Kidney (tissue), 13 donors: ENCODE measurements at regions not wholly inside any gene's neighbourhood (a gene's known extent, or its start where the extent isn't known, plus 50 kb on each side); places are given as distances from the start of the nearest gene placed in this dataset.

Experiments
- DNase-seq, 5 donors: peaks; one replicate each; pipeline ENCODE4 v3.0.0-alpha.2; 2013 to 2020
- FAIRE-seq: peaks from 2 replicates; lab custom pipeline; 2012; peaks lifted over from hg19 to GRCh38; lab: Jason Lieb, UNC
- H3K27ac ChIP-seq, 2 donors: one replicate each; pipeline ENCODE4 v1.7.0; 2013; ENCODE audit warnings: low read depth in 2 of 2, low read length in 2 of 2, inconsistent platforms in 1 of 2
- H3K27me3 ChIP-seq: one replicate; pipeline ENCODE4 v1.7.1; 2013; ENCODE audit warnings: low read length, inconsistent platforms; ENCODE audit not compliant: control insufficient read depth, insufficient read depth
- H3K36me3 ChIP-seq, 3 donors: one replicate each; pipeline versions ENCODE4 v1.7.0 to v1.7.1; 2013; ENCODE audit warnings: low read length in 3 of 3, control low read depth in 1 of 3, inconsistent platforms in 1 of 3; ENCODE audit not compliant: insufficient read depth in 3 of 3, control insufficient read depth in 2 of 3
- H3K4me1 ChIP-seq, 3 donors: one replicate each; pipeline versions ENCODE4 v1.7.0 to v1.7.1; 2013; ENCODE audit warnings: low read length in 3 of 3, inconsistent platforms in 1 of 3, low read depth in 1 of 3; ENCODE audit not compliant: control insufficient read depth in 2 of 3, insufficient read depth in 2 of 3
- H3K4me3 ChIP-seq, 3 donors: one replicate each; pipeline versions ENCODE4 v1.7.0 to v1.8.1; 2013; ENCODE audit warnings: low read length in 3 of 3, control low read depth in 1 of 3, inconsistent platforms in 1 of 3
- H3K9ac ChIP-seq, 3 donors: one replicate each; pipeline versions ENCODE4 v1.7.0 to v1.7.1; 2013; ENCODE audit warnings: low read length in 3 of 3, control low read depth in 1 of 3, inconsistent platforms in 1 of 3
- H3K9me3 ChIP-seq, 3 donors: one replicate each; pipeline versions ENCODE4 v1.7.0 to v1.7.1; 2013; ENCODE audit warnings: low read length in 3 of 3, control low read depth in 1 of 3, inconsistent platforms in 1 of 3; ENCODE audit not compliant: control insufficient read depth in 2 of 3, insufficient read depth in 1 of 3
- CTCF ChIP-seq: IDR thresholded peaks from 3 replicates; pipeline ENCODE4 v1.5.1; 2012; ENCODE audit warnings: mild to moderate bottlenecking, moderate library complexity, borderline replicate concordance; ENCODE audit not compliant: insufficient read depth; ENCODE audit errors: extremely low read depth
- intact Hi-C: fragments of 100-400 bp; cut with DNase I; formaldehyde crosslinking; loops from one replicate; pipeline ENCODE4 v1.11.1; 2022
- donor health status: control.
- donor health status: control.
- donor health status: control.
- donor health status: control.
- donor health status: control.
- donor health status: DM: yes; HTN: yes; CAD: no.
- donor health status: Normal renal cell carcinoma (clear cell type).

DNA sequence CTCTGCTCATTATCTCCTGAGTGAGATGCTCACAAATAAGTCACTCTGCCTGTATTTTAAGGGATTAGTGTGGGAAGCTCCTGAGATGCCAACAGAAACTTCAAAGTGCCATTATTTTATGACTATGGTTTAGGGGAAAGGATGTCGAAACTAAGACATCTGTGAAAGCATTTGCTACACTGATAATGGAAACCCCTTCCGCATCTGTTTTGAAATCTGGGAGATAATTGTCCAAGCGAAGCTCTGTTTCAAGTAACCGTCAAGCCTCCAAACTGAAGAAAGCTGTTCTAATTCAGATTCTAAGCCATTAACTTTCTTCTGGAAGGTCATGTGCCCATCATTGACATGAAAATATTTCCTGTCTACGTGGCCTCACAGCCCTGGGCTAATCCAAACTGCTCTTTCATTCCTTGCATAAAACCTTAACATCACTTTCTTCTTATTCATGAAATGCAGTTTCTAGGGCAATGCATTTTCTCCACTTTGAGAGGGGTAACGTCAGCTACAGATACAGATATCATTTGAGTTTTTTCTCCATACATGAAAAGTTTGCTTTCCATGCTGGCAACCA, 932.0 kb downstream of the C6orf118 start:
- H3K9me3 ChIP-seq: no peaks in the 10 kb centered on the region
- no peaks in the 10 kb centered on the region for H3K27me3 ChIP-seq
- FAIRE-seq (no peak), DNase-seq (no peak)
- H3K4me1 ChIP-seq: no peaks in the 10 kb centered on the region
- H3K9ac ChIP-seq: no peak overlapping the region
- H3K4me3 ChIP-seq: no peak overlapping the region
- TF ChIP-seq CTCF: no peak
- intact Hi-C loops: no loop called here
- no peak overlapping the region for H3K27ac ChIP-seq
- no peaks in the 10 kb centered on the region for H3K36me3 ChIP-seq

DNA sequence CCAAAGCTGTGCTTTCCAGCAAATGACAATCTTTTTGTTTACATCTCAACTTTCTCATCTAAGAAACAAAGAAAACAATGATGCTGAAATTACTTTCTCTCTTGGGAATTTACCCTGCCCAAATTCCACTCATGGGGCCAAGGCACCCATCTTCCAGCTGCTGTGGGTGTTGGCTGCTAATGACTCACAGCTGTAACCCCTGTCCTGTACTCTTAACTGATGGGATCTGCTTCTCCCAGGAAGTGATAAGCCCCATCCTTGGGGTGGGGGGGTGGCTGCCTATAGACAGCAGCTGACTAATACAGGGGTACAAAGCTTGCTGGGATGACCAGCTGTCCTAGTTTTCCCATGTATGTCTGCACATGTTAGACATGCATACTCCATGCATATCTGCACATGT, 938.6 kb downstream of the C6orf118 start:
- H3K36me3 ChIP-seq: no peaks in the 10 kb centered on the region
- DNase-seq (no peak), FAIRE-seq (no peak)
- no peak overlapping the region for H3K9ac ChIP-seq
- no peaks in the 10 kb centered on the region for H3K27me3 ChIP-seq
- TF ChIP-seq CTCF: no peak
- no peak overlapping the region for H3K4me3 ChIP-seq
- H3K9me3 ChIP-seq: no peaks in the 10 kb centered on the region
- intact Hi-C loops: no loop called here
- H3K27ac ChIP-seq: no peak overlapping the region
- H3K4me1 ChIP-seq: no peaks in the 10 kb centered on the region

- no peak for DNase-seq
- no peaks in the 10 kb centered on the region for H3K4me1 ChIP-seq
- no peaks in the 10 kb centered on the region for H3K9me3 ChIP-seq
- no peak overlapping the region for H3K4me3 ChIP-seq
- H3K27ac ChIP-seq: no peak overlapping the region
- intact Hi-C loops: no loop called here
- no peak for FAIRE-seq
- H3K36me3 ChIP-seq: no peaks in the 10 kb centered on the region
- no peak overlapping the region for H3K9ac ChIP-seq
- no peak for TF ChIP-seq CTCF
- no peaks in the 10 kb centered on the region for H3K27me3 ChIP-seq
Measured at GRCh38 chr6:164359441-164359840, 944.9 kb downstream of the QKI start.

- Histone ChIP-seq H3K9ac (no peak overlapping the region), H3K4me1 (no peaks in the 10 kb centered on the region), H3K9me3 (no peaks in the 10 kb centered on the region), H3K27ac (no peak overlapping the region), H3K36me3 (no peaks in the 10 kb centered on the region), H3K4me3 (no peak overlapping the region), H3K27me3 (no peaks in the 10 kb centered on the region)
- TF ChIP-seq CTCF: no peak
- FAIRE-seq (no peak), DNase-seq (no peak)
- intact Hi-C loops: no loop called here
Measured at GRCh38 chr6:164359036-164359435, 944.5 kb downstream of the QKI start.
